Hepatocyte (in vitro differentiated cells): ENCODE measurements at regions not wholly inside any gene's neighbourhood (a gene's known extent, or its start where the extent isn't known, plus 50 kb on each side); places are given as distances from the start of the nearest gene placed in this dataset.

ENCODE experiments used
- CTCF ChIP-seq: fragments of 200-600 bp; sonication (generic); IDR thresholded peaks from 2 replicates; pipeline ENCODE4 v1.5.1; 2016; ENCODE audit warnings: antibody characterized with exemption, mild to moderate bottlenecking; ENCODE audit not compliant: poor library complexity
- EZH2 ChIP-seq: fragments of 200-600 bp; sonication (generic); IDR thresholded peaks from 2 replicates; pipeline ENCODE4 v1.6.1; 2016; ENCODE audit warnings: antibody characterized with exemption, mild to moderate bottlenecking, borderline replicate concordance
- EZH2phosphoT487 ChIP-seq: fragments of 200-600 bp; sonication (generic); IDR thresholded peaks from one replicate; pipeline ENCODE4 v1.6.1; 2018; ENCODE audit warnings: antibody characterized with exemption, mild to moderate bottlenecking, low read depth, moderate library complexity; ENCODE audit not compliant: unreplicated experiment, severe bottlenecking

DNA sequence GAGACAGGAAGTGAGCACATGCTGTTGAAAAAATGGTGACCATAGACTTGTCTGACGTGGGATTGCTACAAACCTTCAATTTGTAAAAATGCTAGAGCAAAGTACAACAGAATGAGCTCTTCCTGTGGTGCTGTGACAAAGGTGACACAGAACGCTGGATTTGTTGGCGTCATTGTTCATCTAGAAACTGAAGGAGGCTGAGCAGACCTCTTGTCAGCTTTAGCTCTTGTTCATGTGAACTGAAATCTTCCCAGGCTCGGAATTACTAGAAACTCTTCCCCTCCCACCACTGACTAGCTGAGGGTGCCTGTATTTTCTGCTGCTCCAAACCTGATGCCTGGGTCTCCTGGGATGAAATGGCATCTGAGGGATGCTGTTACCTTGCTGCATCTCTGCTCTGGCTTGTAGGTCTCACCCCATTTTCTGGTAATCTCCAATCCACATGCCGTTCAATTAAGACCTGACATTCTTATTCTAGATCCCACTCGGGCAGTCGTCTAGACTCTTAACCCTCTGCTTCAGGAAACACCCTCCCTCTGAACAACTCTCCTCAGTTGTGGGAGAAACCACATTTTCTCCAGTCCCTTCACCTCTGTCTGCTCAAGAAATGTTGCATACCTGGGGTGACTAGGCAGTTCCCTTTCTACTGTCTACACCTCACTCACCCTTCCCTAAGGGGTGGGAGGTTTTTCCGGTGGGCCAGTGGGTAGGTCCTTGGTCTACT lies 349.3 kb downstream of the CXCL12 start:
- TF ChIP-seq CTCF, result no peak
- TF ChIP-seq EZH2, result no peak
- no peak for TF ChIP-seq EZH2phosphoT487
